Trophoblast cell (in vitro differentiated cells and primary cell): ENCODE measurements at regions not wholly inside any gene's neighbourhood (a gene's known extent, or its start where the extent isn't known, plus 50 kb on each side); places are given as distances from the start of the nearest gene placed in this dataset.

Experiments used
- DNase-seq, 2 donors: peaks; one replicate each; pipeline ENCODE4 v3.0.0-alpha.2; 2016
- H2AFZ ChIP-seq: 2 replicates; pipeline ENCODE4 v1.6.1; 2013; ENCODE audit warnings: low read length, moderate library complexity, mild to moderate bottlenecking; ENCODE audit not compliant: insufficient read depth, poor library complexity
- H2AK5ac ChIP-seq: 2 replicates; pipeline ENCODE4 v1.6.1; 2013; ENCODE audit warnings: mild to moderate bottlenecking, low read length
- H2BK120ac ChIP-seq: 2 replicates; pipeline ENCODE4 v1.6.1; 2013; ENCODE audit warnings: low read length, mild to moderate bottlenecking, moderate library complexity; ENCODE audit not compliant: insufficient read depth, poor library complexity
- H2BK12ac ChIP-seq: 2 replicates; pipeline ENCODE4 v1.6.1; 2013; ENCODE audit warnings: mild to moderate bottlenecking, low read length, moderate library complexity
- H2BK5ac ChIP-seq: 2 replicates; pipeline ENCODE4 v1.6.1; 2013; ENCODE audit warnings: low read length, low read depth, moderate library complexity, mild to moderate bottlenecking; ENCODE audit not compliant: poor library complexity
- H3K14ac ChIP-seq: 2 replicates; pipeline ENCODE4 v1.6.1; 2013; ENCODE audit warnings: mild to moderate bottlenecking, low read length
- H3K18ac ChIP-seq: 2 replicates; pipeline ENCODE4 v1.6.1; 2013; ENCODE audit warnings: mild to moderate bottlenecking, low read length
- H3K23ac ChIP-seq: 2 replicates; pipeline ENCODE4 v1.6.1; 2013; ENCODE audit warnings: low read length
- H3K27ac ChIP-seq: 2 replicates; pipeline ENCODE4 v1.5.1; 2013; ENCODE audit warnings: low read depth, mild to moderate bottlenecking, inconsistent platforms, low read length, moderate library complexity
- H3K27me3 ChIP-seq: 2 replicates; pipeline ENCODE4 v1.6.1; 2013; ENCODE audit warnings: inconsistent platforms, mild to moderate bottlenecking, low read length, moderate library complexity; ENCODE audit not compliant: insufficient read depth
- H3K36me3 ChIP-seq, 2 experiments: 1 replicate in 1 of 2; 2 replicates in 1 of 2; pipeline ENCODE4 v1.6.1; 2013; ENCODE audit warnings: low read length in 2 of 2, mild to moderate bottlenecking in 2 of 2, moderate library complexity in 1 of 2; ENCODE audit not compliant: insufficient read depth in 2 of 2, control insufficient read depth in 1 of 2
- H3K4ac ChIP-seq: 2 replicates; pipeline ENCODE4 v1.6.1; 2013; ENCODE audit warnings: low read depth, mild to moderate bottlenecking, low read length, moderate library complexity
- H3K4me1 ChIP-seq, 2 experiments: 1 replicate in 1 of 2; 2 replicates in 1 of 2; pipeline ENCODE4 v1.6.1; 2013; ENCODE audit warnings: low read length in 2 of 2, mild to moderate bottlenecking in 2 of 2, moderate library complexity in 1 of 2; ENCODE audit not compliant: insufficient read depth in 2 of 2, control insufficient read depth in 1 of 2
- H3K4me2 ChIP-seq: 2 replicates; pipeline ENCODE4 v1.6.1; 2013; ENCODE audit warnings: inconsistent platforms, mild to moderate bottlenecking, low read length, moderate library complexity
- H3K4me3 ChIP-seq: 2 replicates; pipeline ENCODE4 v1.5.1; 2013; ENCODE audit warnings: mild to moderate bottlenecking, low read depth, low read length, inconsistent platforms
- H3K79me1 ChIP-seq: one replicate; pipeline ENCODE4 v1.6.1; 2013; ENCODE audit warnings: low read length
- H3K79me2 ChIP-seq: 2 replicates; pipeline ENCODE4 v1.6.1; 2013; ENCODE audit warnings: low read length, mild to moderate bottlenecking; ENCODE audit not compliant: control insufficient read depth, insufficient read depth, poor library complexity
- H3K9ac ChIP-seq: 2 replicates; pipeline ENCODE4 v1.6.1; 2013; ENCODE audit warnings: mild to moderate bottlenecking, low read length
- H3K9me3 ChIP-seq: 2 replicates; pipeline ENCODE4 v1.6.1; 2013; ENCODE audit warnings: low read depth, mild to moderate bottlenecking, control low read depth, inconsistent platforms, low read length; ENCODE audit not compliant: insufficient read depth
- H4K12ac ChIP-seq: 2 replicates; pipeline ENCODE4 v1.6.1; 2013; ENCODE audit warnings: low read depth, mild to moderate bottlenecking, low read length, moderate library complexity
- H4K8ac ChIP-seq: 2 replicates; pipeline ENCODE4 v1.6.1; 2013; ENCODE audit warnings: low read depth, mild to moderate bottlenecking, low read length, moderate library complexity
- H4K91ac ChIP-seq: one replicate; pipeline ENCODE4 v1.6.1; 2013; ENCODE audit warnings: low read depth, mild to moderate bottlenecking, low read length, moderate library complexity
- WGBS: extraction: QIAGEN DNeasy Blood & Tissue Kit; methylation state at CpG from one replicate; pipeline ENCODE4 v1.1.7; 2013; ENCODE audit warnings: missing lambda C conversion rate; ENCODE audit not compliant: insufficient read length, insufficient coverage; ENCODE audit errors: extremely low coverage; 5-methylcytosine and 5-hydroxymethylcytosine counted together

DNA sequence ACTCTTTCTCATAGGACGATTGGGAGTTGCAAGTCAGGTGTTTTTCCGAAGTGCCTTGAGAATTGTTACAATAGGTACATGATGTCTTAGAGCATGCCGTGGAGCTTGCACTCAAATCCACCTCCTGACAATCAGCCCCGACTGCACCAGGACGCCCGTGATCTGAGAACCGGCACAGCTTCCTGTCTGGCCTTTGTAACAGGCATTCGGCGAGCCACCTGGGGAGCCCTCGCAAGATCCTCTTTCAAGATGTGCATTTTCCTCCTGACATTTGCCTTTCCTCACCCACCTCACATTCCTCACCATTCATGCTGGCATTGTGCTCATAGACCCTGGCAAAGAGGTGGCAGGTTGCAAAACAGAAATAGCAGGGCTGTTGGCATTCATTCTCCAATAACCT, 427.3 kb downstream of the GALR1 start:
- Histone ChIP-seq H2BK120ac (no peak overlapping the region), H3K36me3 (no peaks in the 10 kb centered on the region), H2AFZ (no peak overlapping the region), H3K79me1 (no peaks in the 10 kb centered on the region), H3K9me3 (no peaks in the 10 kb centered on the region), H3K18ac (no peak overlapping the region), H2AK5ac (no peak overlapping the region), H3K23ac (peak overlapping the region; percentile 40), H2BK12ac (no peak overlapping the region), H3K14ac (no peak overlapping the region), H4K91ac (no peak overlapping the region), H3K79me2 (no peaks in the 10 kb centered on the region), H3K4ac (no peak overlapping the region), H3K27me3 (no peaks in the 10 kb centered on the region), H2BK5ac (no peak overlapping the region), H3K27ac (no peak overlapping the region), H3K9ac (no peak overlapping the region), H3K4me3 (no peak overlapping the region), H4K8ac (no peak overlapping the region), H3K4me2 (peak overlapping the region; percentile 7), H3K4me1 (no peaks in the 10 kb centered on the region), H4K12ac (no peak overlapping the region)
- no CpG with 5 or more reads among the region's 10 CpGs for WGBS
- no peak for DNase-seq

DNA sequence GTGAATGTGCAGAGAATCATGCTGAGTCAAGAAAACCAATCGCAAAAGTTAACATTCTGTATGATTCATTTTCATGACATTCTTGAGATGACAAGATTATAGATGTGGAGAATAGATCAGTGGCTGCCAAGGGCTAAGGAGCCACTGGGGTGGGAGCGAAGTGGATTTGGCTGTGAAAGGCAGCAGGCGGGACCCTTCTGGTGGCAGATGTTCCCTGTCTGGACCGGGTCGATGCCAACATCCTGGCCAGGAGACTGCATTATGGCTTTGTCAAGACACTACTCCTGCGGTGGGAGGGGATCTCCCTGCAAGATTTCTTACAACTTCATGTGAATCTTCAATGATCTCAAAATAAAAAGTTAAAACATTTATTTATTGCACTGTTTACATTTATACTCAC, 427.9 kb downstream of the GALR1 start:
- no peak overlapping the region for H2AFZ ChIP-seq
- H4K8ac ChIP-seq, result no peak overlapping the region
- no peaks in the 10 kb centered on the region for H3K36me3 ChIP-seq
- H2BK120ac ChIP-seq, result no peak overlapping the region
- H3K9me3 ChIP-seq, result no peaks in the 10 kb centered on the region
- no peak overlapping the region for H3K18ac ChIP-seq
- no peak overlapping the region for H3K4me2 ChIP-seq
- H3K79me2 ChIP-seq, result no peaks in the 10 kb centered on the region
- no peaks in the 10 kb centered on the region for H3K4me1 ChIP-seq
- H2BK12ac ChIP-seq, result no peak overlapping the region
- no peak overlapping the region for H3K4me3 ChIP-seq
- H2BK5ac ChIP-seq, result no peak overlapping the region
- H4K91ac ChIP-seq, result no peak overlapping the region
- WGBS, result no CpG with 5 or more reads among the region's 6 CpGs
- H3K4ac ChIP-seq, result no peak overlapping the region
- H3K27me3 ChIP-seq, result no peaks in the 10 kb centered on the region
- H3K27ac ChIP-seq, result no peak overlapping the region
- no peak overlapping the region for H4K12ac ChIP-seq
- H2AK5ac ChIP-seq, result no peak overlapping the region
- H3K23ac ChIP-seq, result no peak overlapping the region
- H3K79me1 ChIP-seq, result no peaks in the 10 kb centered on the region
- DNase-seq, result no peak
- H3K9ac ChIP-seq, result no peak overlapping the region
- H3K14ac ChIP-seq, result no peak overlapping the region

DNA sequence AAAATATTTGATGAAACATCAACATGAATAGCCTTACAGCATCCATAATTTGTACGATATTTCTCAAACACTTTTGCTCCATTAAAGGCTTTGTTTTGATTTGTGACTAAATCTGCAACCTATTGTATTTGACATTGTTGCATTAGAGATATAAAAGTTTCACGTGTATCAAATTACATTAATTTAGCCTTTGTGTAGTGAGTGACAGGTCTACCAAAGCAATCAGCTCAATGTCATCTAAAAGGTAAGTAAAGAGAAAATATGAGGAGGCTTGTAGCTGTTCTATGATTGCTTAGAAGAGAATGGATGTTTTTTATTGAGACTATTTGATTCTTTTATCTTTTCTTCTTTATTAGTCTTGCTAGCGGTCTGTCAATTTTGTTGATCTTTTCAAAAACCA, 430.2 kb downstream of the GALR1 start:
- no peak for DNase-seq
- Histone ChIP-seq H2BK120ac (no peak overlapping the region), H2AFZ (no peak overlapping the region), H2BK5ac (no peak overlapping the region), H3K79me1 (no peaks in the 10 kb centered on the region), H4K12ac (no peak overlapping the region), H3K79me2 (no peaks in the 10 kb centered on the region), H2AK5ac (no peak overlapping the region), H3K27me3 (no peaks in the 10 kb centered on the region), H2BK12ac (no peak overlapping the region), H3K36me3 (no peaks in the 10 kb centered on the region), H3K4me1 (no peaks in the 10 kb centered on the region), H3K4me3 (no peak overlapping the region), H3K18ac (no peak overlapping the region), H4K8ac (no peak overlapping the region), H3K4ac (no peak overlapping the region), H3K9me3 (no peaks in the 10 kb centered on the region), H3K4me2 (no peak overlapping the region), H3K23ac (no peak overlapping the region), H4K91ac (no peak overlapping the region), H3K9ac (no peak overlapping the region), H3K14ac (no peak overlapping the region), H3K27ac (no peak overlapping the region)
- no CpG with 5 or more reads among the region's 3 CpGs for WGBS

DNA sequence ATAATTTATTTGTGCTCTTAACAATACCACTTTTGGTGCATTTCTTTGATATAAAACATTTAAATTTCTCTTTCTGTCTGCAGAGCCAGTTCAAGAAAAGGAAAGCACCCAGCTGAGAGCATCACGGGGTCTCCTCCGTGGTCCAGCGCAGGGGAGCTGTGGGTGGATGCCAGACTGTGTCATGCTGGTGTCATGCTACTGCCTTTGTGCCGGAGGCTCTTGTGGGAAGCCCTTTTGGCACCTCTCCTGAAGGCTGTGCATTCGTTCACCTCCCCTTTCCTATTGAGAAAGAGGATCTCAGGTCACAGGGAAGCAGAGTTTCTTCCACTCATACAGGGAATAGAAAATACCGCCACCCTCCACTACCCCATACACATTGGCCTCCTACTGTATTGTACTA, 450.4 kb downstream of the GALR1 start:
- Histone ChIP-seq H2BK12ac (no peak overlapping the region), H3K79me1 (no peaks in the 10 kb centered on the region), H2BK5ac (no peak overlapping the region), H3K4me1 (no peaks in the 10 kb centered on the region), H3K9me3 (no peaks in the 10 kb centered on the region), H3K14ac (no peak overlapping the region), H4K91ac (no peak overlapping the region), H4K12ac (no peak overlapping the region), H3K23ac (no peak overlapping the region), H3K36me3 (no peaks in the 10 kb centered on the region), H3K27ac (no peak overlapping the region), H3K18ac (no peak overlapping the region), H3K79me2 (no peaks in the 10 kb centered on the region), H3K4me2 (no peak overlapping the region), H3K27me3 (no peaks in the 10 kb centered on the region), H3K4ac (no peak overlapping the region), H2AK5ac (no peak overlapping the region), H2AFZ (no peak overlapping the region), H3K4me3 (no peak overlapping the region), H4K8ac (no peak overlapping the region), H2BK120ac (no peak overlapping the region), H3K9ac (no peak overlapping the region)
- WGBS, result no CpG with 5 or more reads among the region's 6 CpGs
- no peak for DNase-seq
